WTC11 (cell line): ENCODE measurements at regions not wholly inside any gene's neighbourhood (a gene's known extent, or its start where the extent isn't known, plus 50 kb on each side); places are given as distances from the start of the nearest gene placed in this dataset.

Source experiments
- TF ChIP-seq, protein P1 (sequence below): fragments of 200-600 bp; IDR thresholded peaks from 2 replicates; pipeline ENCODE4 v1.8.0; 2022; ENCODE audit warnings: antibody characterized with exemption
- TF ChIP-seq, protein P2 (sequence below): sonication (generic); formaldehyde crosslinking; IDR thresholded peaks from 2 replicates; pipeline ENCODE4 v1.8.1; 2023; ENCODE audit warnings: mild to moderate bottlenecking, moderate library complexity, missing genetic modification reagents

DNA sequence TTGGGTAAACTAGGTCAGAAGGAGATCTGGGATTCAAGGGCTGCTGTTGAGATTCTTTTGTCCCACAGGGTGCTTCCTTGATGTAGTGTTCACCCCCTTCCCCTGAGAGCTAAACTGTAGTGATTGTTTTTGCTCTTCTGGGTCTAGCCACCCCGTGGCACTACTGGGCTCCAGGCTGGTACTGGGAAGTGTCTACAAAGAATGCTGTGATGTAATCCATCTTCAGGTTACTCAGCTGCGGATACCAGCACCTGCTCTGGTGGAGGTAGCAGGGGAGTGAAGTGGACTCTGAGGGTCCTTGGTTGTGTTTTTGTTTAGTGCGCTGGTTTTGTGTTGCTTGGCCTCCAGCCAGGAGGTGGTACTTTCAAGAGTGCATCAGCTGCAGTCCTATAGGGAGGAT, 365.5 kb downstream of the ZNF674 start:
- TF ChIP-seq, protein P1, sequence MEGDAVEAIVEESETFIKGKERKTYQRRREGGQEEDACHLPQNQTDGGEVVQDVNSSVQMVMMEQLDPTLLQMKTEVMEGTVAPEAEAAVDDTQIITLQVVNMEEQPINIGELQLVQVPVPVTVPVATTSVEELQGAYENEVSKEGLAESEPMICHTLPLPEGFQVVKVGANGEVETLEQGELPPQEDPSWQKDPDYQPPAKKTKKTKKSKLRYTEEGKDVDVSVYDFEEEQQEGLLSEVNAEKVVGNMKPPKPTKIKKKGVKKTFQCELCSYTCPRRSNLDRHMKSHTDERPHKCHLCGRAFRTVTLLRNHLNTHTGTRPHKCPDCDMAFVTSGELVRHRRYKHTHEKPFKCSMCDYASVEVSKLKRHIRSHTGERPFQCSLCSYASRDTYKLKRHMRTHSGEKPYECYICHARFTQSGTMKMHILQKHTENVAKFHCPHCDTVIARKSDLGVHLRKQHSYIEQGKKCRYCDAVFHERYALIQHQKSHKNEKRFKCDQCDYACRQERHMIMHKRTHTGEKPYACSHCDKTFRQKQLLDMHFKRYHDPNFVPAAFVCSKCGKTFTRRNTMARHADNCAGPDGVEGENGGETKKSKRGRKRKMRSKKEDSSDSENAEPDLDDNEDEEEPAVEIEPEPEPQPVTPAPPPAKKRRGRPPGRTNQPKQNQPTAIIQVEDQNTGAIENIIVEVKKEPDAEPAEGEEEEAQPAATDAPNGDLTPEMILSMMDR, result no peak
- TF ChIP-seq, protein P2, sequence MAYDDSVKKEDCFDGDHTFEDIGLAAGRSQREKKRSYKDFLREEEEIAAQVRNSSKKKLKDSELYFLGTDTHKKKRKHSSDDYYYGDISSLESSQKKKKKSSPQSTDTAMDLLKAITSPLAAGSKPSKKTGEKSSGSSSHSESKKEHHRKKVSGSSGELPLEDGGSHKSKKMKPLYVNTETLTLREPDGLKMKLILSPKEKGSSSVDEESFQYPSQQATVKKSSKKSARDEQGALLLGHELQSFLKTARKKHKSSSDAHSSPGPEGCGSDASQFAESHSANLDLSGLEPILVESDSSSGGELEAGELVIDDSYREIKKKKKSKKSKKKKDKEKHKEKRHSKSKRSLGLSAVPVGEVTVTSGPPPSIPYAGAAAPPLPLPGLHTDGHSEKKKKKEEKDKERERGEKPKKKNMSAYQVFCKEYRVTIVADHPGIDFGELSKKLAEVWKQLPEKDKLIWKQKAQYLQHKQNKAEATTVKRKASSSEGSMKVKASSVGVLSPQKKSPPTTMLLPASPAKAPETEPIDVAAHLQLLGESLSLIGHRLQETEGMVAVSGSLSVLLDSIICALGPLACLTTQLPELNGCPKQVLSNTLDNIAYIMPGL (CRISPR knock-in tag), result no peak
